Esophagus squamous epithelium (tissue), 5 donors: ENCODE measurements at regions not wholly inside any gene's neighbourhood (a gene's known extent, or its start where the extent isn't known, plus 50 kb on each side); places are given as distances from the start of the nearest gene placed in this dataset.

ENCODE experiments used
- DNase-seq: peaks from one replicate; lab custom pipeline; 2025; lab: John Stamatoyannopoulos, UW
- H3K27ac ChIP-seq, 4 donors: fragments of 200-600 bp; sonication (generic); one replicate each; pipeline ENCODE4 v1.5.1; 2016 to 2019; ENCODE audit warnings: mild to moderate bottlenecking in 1 of 4
- H3K27me3 ChIP-seq, 4 donors: fragments of 200-600 bp; sonication (generic); 1 replicate in 3 of 4; 2 replicates in 1 of 4; pipeline versions ENCODE4 v1.5.1 to v1.6.0; 2017 to 2021; ENCODE audit warnings: antibody characterized with exemption in 1 of 4
- H3K36me3 ChIP-seq, 3 donors: fragments of 200-600 bp; sonication (generic); one replicate each; pipeline ENCODE4 v1.5.1; 2016 to 2019
- H3K4me1 ChIP-seq, 3 donors: fragments of 200-600 bp; sonication (generic); one replicate each; pipeline ENCODE4 v1.5.1; 2017 to 2019
- H3K4me3 ChIP-seq, 4 donors: fragments of 200-600 bp; sonication (generic); 1 replicate in 3 of 4; 2 replicates in 1 of 4; pipeline ENCODE4 v1.5.1; 2016 to 2019; ENCODE audit warnings: mild to moderate bottlenecking in 2 of 4, moderate library complexity in 1 of 4
- H3K9me3 ChIP-seq, 3 donors: fragments of 200-600 bp; sonication (generic); one replicate each; pipeline ENCODE4 v1.5.1; 2016 to 2019
- POLR2A ChIP-seq, 4 donors: fragments of 450-650 bp; IDR thresholded peaks; one replicate each; pipeline ENCODE4 v1.6.1; 2017; ENCODE audit warnings: antibody characterized with exemption in 4 of 4, mild to moderate bottlenecking in 4 of 4, moderate library complexity in 3 of 4
- WGBS, 2 donors: methylation state at CpG; one replicate each; pipeline ENCODE4 v1.1.5; 2018; 5-methylcytosine and 5-hydroxymethylcytosine counted together
- intact Hi-C: fragments of 100-400 bp; cut with DNase I; formaldehyde crosslinking; loops from one replicate; pipeline ENCODE4 v1.15.0; 2022
- TF ChIP-seq, protein P1 (sequence below), 6 experiments: fragments of 450-650 bp in 4 of 6; fragments of 200-600 bp in 2 of 6; sonication (generic) in 2 of 6; IDR thresholded peaks; one replicate each; pipeline ENCODE4 v1.5.1; 2016 to 2019; ENCODE audit warnings: antibody characterized with exemption in 6 of 6, mild to moderate bottlenecking in 4 of 6, moderate library complexity in 4 of 6
- donor health status: DM: yes; HTN: yes; CAD: no.

DNA sequence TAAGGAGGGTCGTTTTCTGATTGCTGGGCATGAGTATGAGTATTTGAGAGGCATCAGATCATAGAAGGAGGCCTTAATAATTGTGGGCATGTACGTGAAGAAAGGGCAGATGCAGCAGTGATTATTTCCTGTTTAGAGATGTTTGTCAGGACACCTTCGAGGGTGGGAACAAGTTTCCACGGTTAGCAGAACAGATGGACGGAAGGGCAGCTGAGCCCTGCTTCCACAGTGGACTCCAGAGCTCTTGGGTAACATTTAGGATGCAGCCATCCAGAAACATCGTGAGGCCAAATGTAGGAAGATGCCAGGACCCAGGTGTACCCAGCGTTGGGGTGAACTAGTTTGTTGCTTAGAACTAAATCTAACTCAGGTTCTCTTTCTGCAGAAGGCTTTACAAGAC, 231.3 kb upstream of the FAT1 start:
- Histone ChIP-seq H3K4me3 (no peak overlapping the region), H3K27me3 (no peaks in the 10 kb centered on the region), H3K36me3 (no peaks in the 10 kb centered on the region), H3K4me1 (no peaks in the 10 kb centered on the region), H3K27ac (no peak overlapping the region), H3K9me3 (no peaks in the 10 kb centered on the region)
- intact Hi-C loops = no loop called here
- no peak for DNase-seq
- TF ChIP-seq, protein P1, sequence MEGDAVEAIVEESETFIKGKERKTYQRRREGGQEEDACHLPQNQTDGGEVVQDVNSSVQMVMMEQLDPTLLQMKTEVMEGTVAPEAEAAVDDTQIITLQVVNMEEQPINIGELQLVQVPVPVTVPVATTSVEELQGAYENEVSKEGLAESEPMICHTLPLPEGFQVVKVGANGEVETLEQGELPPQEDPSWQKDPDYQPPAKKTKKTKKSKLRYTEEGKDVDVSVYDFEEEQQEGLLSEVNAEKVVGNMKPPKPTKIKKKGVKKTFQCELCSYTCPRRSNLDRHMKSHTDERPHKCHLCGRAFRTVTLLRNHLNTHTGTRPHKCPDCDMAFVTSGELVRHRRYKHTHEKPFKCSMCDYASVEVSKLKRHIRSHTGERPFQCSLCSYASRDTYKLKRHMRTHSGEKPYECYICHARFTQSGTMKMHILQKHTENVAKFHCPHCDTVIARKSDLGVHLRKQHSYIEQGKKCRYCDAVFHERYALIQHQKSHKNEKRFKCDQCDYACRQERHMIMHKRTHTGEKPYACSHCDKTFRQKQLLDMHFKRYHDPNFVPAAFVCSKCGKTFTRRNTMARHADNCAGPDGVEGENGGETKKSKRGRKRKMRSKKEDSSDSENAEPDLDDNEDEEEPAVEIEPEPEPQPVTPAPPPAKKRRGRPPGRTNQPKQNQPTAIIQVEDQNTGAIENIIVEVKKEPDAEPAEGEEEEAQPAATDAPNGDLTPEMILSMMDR (IDR thresholded peaks at IDR 0.05) = no peak
- TF ChIP-seq POLR2A (IDR thresholded peaks at IDR 0.05) = no peak
- WGBS, 2 donors = 73 to 79% methylated on average over 7 of the region's 7 CpGs

DNA sequence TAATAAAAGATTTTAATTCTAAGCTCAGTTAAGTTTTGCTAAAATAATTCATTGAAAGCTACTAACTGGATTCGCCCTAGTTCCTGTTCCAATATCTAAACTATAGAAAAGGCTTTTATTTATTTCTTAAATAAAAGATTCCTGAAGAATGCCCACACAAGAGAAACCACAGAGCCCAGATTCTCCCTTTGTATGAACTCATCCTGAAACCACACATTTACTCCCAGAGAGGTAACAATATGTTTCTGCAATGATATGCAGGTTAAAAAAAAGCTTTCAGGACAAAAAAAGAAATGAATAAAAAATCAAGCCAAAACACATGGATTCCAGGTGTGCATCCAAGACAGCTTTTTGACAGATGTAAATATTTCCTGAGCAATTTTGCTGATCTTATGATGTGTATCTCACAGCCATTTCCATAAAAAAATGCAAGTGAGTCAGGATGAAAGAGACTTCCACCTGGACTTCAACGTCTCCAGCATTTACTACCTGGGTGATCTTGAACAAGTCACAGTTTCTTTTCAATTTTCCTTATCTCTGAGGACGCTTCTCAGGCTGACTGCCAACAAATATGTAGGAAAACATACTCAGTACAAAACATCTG, 234.4 kb upstream of the FAT1 start:
- Histone ChIP-seq H3K27ac (no peak overlapping the region), H3K4me1 (no peaks in the 10 kb centered on the region), H3K36me3 (no peaks in the 10 kb centered on the region), H3K4me3 (no peak overlapping the region), H3K9me3 (no peaks in the 10 kb centered on the region), H3K27me3 (no peaks in the 10 kb centered on the region)
- intact Hi-C loops = no loop called here
- 54 to 60% methylated on average over 3 of the region's 3 CpGs for WGBS, 2 donors
- TF ChIP-seq POLR2A (IDR thresholded peaks at IDR 0.05) = no peak
- TF ChIP-seq, protein P1 (IDR thresholded peaks at IDR 0.05) = no peak
- no peak for DNase-seq

DNA sequence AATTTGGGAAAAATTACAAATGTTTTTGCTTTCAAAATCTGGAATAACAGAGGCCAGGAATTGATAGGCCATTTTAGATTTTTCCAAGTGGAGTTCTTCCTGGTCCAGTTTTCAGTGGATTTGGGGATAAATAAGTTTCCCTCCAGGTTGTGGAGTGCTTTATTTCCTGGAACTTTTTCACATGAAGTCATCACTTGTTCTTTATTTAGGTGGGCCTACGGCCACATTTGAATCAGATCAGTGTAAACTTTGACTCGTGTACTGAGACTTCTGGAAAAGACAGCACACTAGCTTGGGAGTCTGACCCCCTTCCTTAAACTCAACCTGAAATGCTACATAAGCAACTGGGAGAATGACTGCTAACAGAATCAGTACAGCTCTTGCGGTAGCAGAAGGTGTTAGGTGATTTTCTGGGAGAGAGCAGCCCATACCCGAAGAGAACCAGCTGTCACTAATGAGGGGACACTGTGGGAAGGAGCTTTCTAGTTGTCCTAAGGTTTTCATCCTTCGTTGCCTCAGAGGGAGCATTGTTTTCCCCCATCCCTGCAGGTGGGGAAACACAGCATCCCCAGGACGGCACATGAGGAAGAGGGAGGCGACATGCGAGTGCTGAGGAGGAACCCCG, 235.2 kb upstream of the FAT1 start:
- no peak for DNase-seq
- WGBS, 2 donors = 68 to 74% methylated on average over 4 to 5 of the region's 9 CpGs
- TF ChIP-seq POLR2A (IDR thresholded peaks at IDR 0.05) = no peak
- TF ChIP-seq, protein P1 (IDR thresholded peaks at IDR 0.05) = no peak
- Histone ChIP-seq H3K27me3 (no peaks in the 10 kb centered on the region), H3K4me1 (no peaks in the 10 kb centered on the region), H3K4me3 (no peak overlapping the region), H3K36me3 (no peaks in the 10 kb centered on the region), H3K27ac (no peak overlapping the region), H3K9me3 (no peaks in the 10 kb centered on the region)
- intact Hi-C loops = no loop called here

DNA sequence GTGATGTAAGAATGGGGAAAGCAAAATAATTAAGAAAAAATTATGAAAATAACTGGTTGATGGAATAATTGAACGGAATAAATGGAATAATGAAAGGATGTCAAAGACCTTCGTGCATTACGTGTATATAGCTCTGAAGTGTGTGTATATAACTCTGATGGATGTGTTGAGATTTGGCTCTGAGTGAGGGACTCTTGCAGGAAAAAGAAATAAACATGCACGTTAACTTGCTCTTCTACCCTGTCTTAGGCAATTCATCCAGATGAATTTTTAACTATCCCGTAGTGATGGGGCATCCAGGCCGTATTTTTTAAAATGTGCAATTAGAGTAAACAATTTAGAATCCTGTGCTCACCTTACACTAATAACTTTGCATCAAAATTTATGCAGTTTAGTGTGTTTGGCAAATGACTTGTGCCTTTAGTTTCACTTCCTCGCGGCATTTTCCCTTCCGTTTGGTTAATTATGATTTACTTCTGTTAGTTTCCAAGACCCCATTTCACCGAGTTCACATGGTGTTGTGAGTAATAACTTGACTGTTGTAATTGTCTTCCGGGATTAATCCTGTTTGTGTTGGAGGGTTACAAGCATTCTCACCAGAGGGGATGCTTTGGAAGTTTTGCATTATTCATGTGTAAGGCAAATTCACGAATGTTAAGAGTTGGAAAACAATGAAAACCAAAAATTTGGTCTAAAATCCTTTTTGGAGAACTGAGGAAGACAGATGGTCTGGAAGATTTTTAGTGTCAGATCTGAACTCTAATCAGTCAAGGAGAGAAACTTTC, 256.5 kb upstream of the FAT1 start:
- WGBS, 2 donors = 56 to 59% methylated on average over 12 of the region's 12 CpGs
- intact Hi-C loops = no loop called here
- H3K36me3 ChIP-seq = no peaks in the 10 kb centered on the region
- no peak overlapping the region for H3K27ac ChIP-seq
- peak overlapping the region in 1 of 4 donors; percentile 32 for H3K4me3 ChIP-seq
- no peaks in the 10 kb centered on the region for H3K4me1 ChIP-seq
- no peaks in the 10 kb centered on the region for H3K27me3 ChIP-seq
- TF ChIP-seq POLR2A (IDR thresholded peaks at IDR 0.05) = no peak
- TF ChIP-seq, protein P1 (IDR thresholded peaks at IDR 0.05) = no peak
- no peaks in the 10 kb centered on the region for H3K9me3 ChIP-seq
- DNase-seq = no peak

DNA sequence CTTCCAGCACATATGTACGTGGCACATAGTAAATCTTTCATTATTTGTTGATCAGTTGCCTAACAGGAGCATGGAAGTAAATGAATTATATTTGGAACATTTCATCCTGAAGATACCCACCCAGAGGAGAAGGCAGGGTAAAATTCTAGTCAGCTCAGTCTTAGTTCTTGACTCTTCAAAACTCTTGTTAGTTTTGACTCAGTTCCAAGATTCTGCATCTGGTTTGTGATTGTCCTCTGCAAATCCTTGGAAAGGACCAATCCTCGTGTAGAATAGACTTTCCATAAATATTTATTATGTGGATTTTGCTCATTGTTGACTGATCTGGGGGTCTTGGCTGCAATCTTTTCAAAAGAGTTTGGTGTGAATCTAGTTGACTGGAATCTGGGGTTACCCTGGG, 257.5 kb upstream of the FAT1 start:
- no peak for DNase-seq
- Histone ChIP-seq H3K4me3 (no peak overlapping the region), H3K9me3 (no peaks in the 10 kb centered on the region), H3K27ac (no peak overlapping the region), H3K36me3 (no peaks in the 10 kb centered on the region), H3K4me1 (no peaks in the 10 kb centered on the region), H3K27me3 (no peaks in the 10 kb centered on the region)
- intact Hi-C loops = no loop called here
- 36 to 37% methylated on average over 2 of the region's 2 CpGs for WGBS, 2 donors
- TF ChIP-seq, protein P1 (IDR thresholded peaks at IDR 0.05) = no peak
- no peak for TF ChIP-seq POLR2A (IDR thresholded peaks at IDR 0.05)
